Activated CD4-positive, alpha-beta T cell treated with anti-CD3 and anti-CD28 coated beads, Interleukin-2, amount 50 U/mL, for 1 hour (primary cell): ENCODE measurements at regions not wholly inside any gene's neighbourhood (a gene's known extent, or its start where the extent isn't known, plus 50 kb on each side); places are given as distances from the start of the nearest gene placed in this dataset.

Experiments used
- DNase-seq: peaks from one replicate; pipeline ENCODE4 v3.0.0-alpha.2; 2020

- DNase-seq = no peak
These were observed 357.8 kb downstream of the SIPA1L2 start for GRCh38 chr1:232271991-232272589.

- DNase-seq = no peak
These were observed 358.6 kb downstream of the SIPA1L2 start for GRCh38 chr1:232271299-232271698.

- DNase-seq = no peak
These were observed 359.9 kb downstream of the SIPA1L2 start for GRCh38 chr1:232269988-232270387.

GRCh38 chr1:232267837-232268598 lies 361.9 kb downstream of the SIPA1L2 start:
- no peak for DNase-seq

GRCh38 chr1:232267092-232267836 lies 362.7 kb downstream of the SIPA1L2 start:
- DNase-seq = no peak

GRCh38 chr1:232263452-232263851 lies 366.5 kb downstream of the SIPA1L2 start:
- DNase-seq = no peak

- no peak for DNase-seq
These were observed 366.9 kb downstream of the SIPA1L2 start for GRCh38 chr1:232262991-232263390.

GRCh38 chr1:232260861-232261260 lies 369.1 kb downstream of the SIPA1L2 start:
- no peak for DNase-seq

- no peak for DNase-seq
These were observed 369.9 kb downstream of the SIPA1L2 start for GRCh38 chr1:232260045-232260444.

GRCh38 chr1:232259333-232259732 lies 370.6 kb downstream of the SIPA1L2 start:
- DNase-seq = no peak

GRCh38 chr1:232252546-232253118 lies 377.3 kb downstream of the SIPA1L2 start:
- DNase-seq = no peak

- no peak for DNase-seq
These were observed 379.1 kb downstream of the SIPA1L2 start for GRCh38 chr1:232250838-232251237.

GRCh38 chr1:232249861-232250777 lies 379.8 kb downstream of the SIPA1L2 start:
- DNase-seq = no peak

GRCh38 chr1:232249339-232249738 lies 380.6 kb downstream of the SIPA1L2 start:
- DNase-seq = no peak

- no peak for DNase-seq
These were observed 381.6 kb downstream of the SIPA1L2 start for GRCh38 chr1:232248276-232248820.

GRCh38 chr1:232247669-232248068 lies 382.3 kb downstream of the SIPA1L2 start:
- DNase-seq = no peak

- no peak for DNase-seq
These were observed 385.5 kb downstream of the SIPA1L2 start for GRCh38 chr1:232244426-232244825.

GRCh38 chr1:232239998-232240397 lies 389.9 kb downstream of the SIPA1L2 start:
- DNase-seq = no peak

GRCh38 chr1:232239522-232239921 lies 390.4 kb downstream of the SIPA1L2 start:
- DNase-seq = no peak

GRCh38 chr1:232238009-232238408 lies 391.9 kb downstream of the SIPA1L2 start:
- no peak for DNase-seq

GRCh38 chr1:232227306-232227705 lies 402.6 kb downstream of the SIPA1L2 start:
- DNase-seq = no peak

- no peak for DNase-seq
These were observed 403.7 kb downstream of the SIPA1L2 start for GRCh38 chr1:232226197-232226712.
